Bronchial epithelial cell (primary cell): ENCODE measurements at regions not wholly inside any gene's neighbourhood (a gene's known extent, or its start where the extent isn't known, plus 50 kb on each side); places are given as distances from the start of the nearest gene placed in this dataset.
A peak's percentile ranks its signal among the peaks of the same experiment; 100 is the strongest.

ENCODE experiments used
- DNase-seq: peaks from one replicate; pipeline ENCODE4 v3.0.0-alpha.2; 2010; ENCODE audit warnings: low read depth
- FAIRE-seq: peaks from 2 replicates; lab custom pipeline; 2011; peaks lifted over from hg19 to GRCh38; lab: Jason Lieb, UNC
- H3K27me3 ChIP-seq: 2 replicates; pipeline ENCODE4 v1.5.1; 2011; ENCODE audit warnings: low read length; ENCODE audit not compliant: control insufficient read depth, insufficient read depth
- H3K36me3 ChIP-seq: 2 replicates; pipeline ENCODE4 v1.5.1; 2011; ENCODE audit warnings: low read length; ENCODE audit not compliant: control insufficient read depth, insufficient read depth
- H3K4me3 ChIP-seq: 2 replicates; pipeline ENCODE4 v1.5.1; 2011; ENCODE audit warnings: mild to moderate bottlenecking, low read depth, low read length, control low read depth
- CTCF ChIP-seq: IDR thresholded peaks from 2 replicates; pipeline ENCODE4 v1.5.1; 2011; ENCODE audit warnings: mild to moderate bottlenecking, moderate library complexity, low read length, control low read depth, inconsistent platforms; ENCODE audit not compliant: insufficient read depth, severe bottlenecking

GRCh38 chr3:30400926-30401325 lies 205.5 kb upstream of the TGFBR2 start:
- Histone ChIP-seq H3K36me3 (no peaks in the 10 kb centered on the region), H3K27me3 (no peaks in the 10 kb centered on the region), H3K4me3 (no peak overlapping the region)
- DNase-seq (no peak), FAIRE-seq (no peak)
- no peak for TF ChIP-seq CTCF

GRCh38 chr3:30401971-30402370 lies 204.4 kb upstream of the TGFBR2 start:
- no peak overlapping the region for H3K4me3 ChIP-seq
- no peak for TF ChIP-seq CTCF
- no peaks in the 10 kb centered on the region for H3K27me3 ChIP-seq
- FAIRE-seq (no peak), DNase-seq (peak; percentile 75)
- no peaks in the 10 kb centered on the region for H3K36me3 ChIP-seq

- Histone ChIP-seq H3K27me3 (no peaks in the 10 kb centered on the region), H3K4me3 (no peak overlapping the region), H3K36me3 (no peaks in the 10 kb centered on the region)
- no peak for TF ChIP-seq CTCF
- no peak for FAIRE-seq
- DNase-seq = no peak
Observed at GRCh38 chr3:30407651-30408050, 198.8 kb upstream of the TGFBR2 start.

GRCh38 chr3:30408105-30408557 lies 198.3 kb upstream of the TGFBR2 start:
- FAIRE-seq = no peak
- H3K36me3 ChIP-seq = no peaks in the 10 kb centered on the region
- H3K27me3 ChIP-seq = no peaks in the 10 kb centered on the region
- no peak for TF ChIP-seq CTCF
- peak; percentile 31 for DNase-seq
- no peak overlapping the region for H3K4me3 ChIP-seq

- Histone ChIP-seq H3K36me3 (no peaks in the 10 kb centered on the region), H3K4me3 (no peak overlapping the region), H3K27me3 (no peaks in the 10 kb centered on the region)
- TF ChIP-seq CTCF = no peak
- FAIRE-seq (no peak), DNase-seq (peak; percentile 21)
Observed at GRCh38 chr3:30418443-30418842, 188.0 kb upstream of the TGFBR2 start.

GRCh38 chr3:30421266-30421665 lies 185.1 kb upstream of the TGFBR2 start:
- no peaks in the 10 kb centered on the region for H3K27me3 ChIP-seq
- no peak overlapping the region for H3K4me3 ChIP-seq
- DNase-seq = peak; percentile 93
- no peak for TF ChIP-seq CTCF
- no peak for FAIRE-seq
- no peaks in the 10 kb centered on the region for H3K36me3 ChIP-seq
